ENCODE measurements at regions not wholly inside any gene's neighbourhood (a gene's known extent, or its start where the extent isn't known, plus 50 kb on each side); places are given as distances from the start of the nearest gene placed in this dataset.

GRCh38 chr4:127143460-127144195, 489.1 kb upstream of the INTU start:
- 57 to 58% methylated on average over 5 of the region's 5 CpGs for WGBS, 2 donors
- Histone ChIP-seq H3K27ac (peak overlapping the region in 1 of 4 donors; percentile 6), H3K36me3 (no peaks in the 10 kb centered on the region), H3K4me3 (no peak overlapping the region), H3K27me3 (no peaks in the 10 kb centered on the region), H3K4me1 (peaks cover 0 to 8% (median 0%) of the 10 kb centered on the region in 4 donors), H3K9me3 (no peaks in the 10 kb centered on the region)
- TF ChIP-seq CTCF (IDR thresholded peaks at IDR 0.05) (no peak), POLR2AphosphoS5 (IDR thresholded peaks at IDR 0.05) (no peak), EP300 (IDR thresholded peaks at IDR 0.05) (no peak), POLR2A (IDR thresholded peaks at IDR 0.05) (no peak)
- ATAC-seq (ENCODE audit: low FRiP score in 2 of 2), result peak in 1 of 2 donors; percentile 36
- DNase-seq, result no peak

GRCh38 chr4:127145006-127145540, 487.7 kb upstream of the INTU start:
- H3K27me3 ChIP-seq, result no peaks in the 10 kb centered on the region
- H3K36me3 ChIP-seq, result no peaks in the 10 kb centered on the region
- peaks cover 0 to 8% (median 0%) of the 10 kb centered on the region in 4 donors for H3K4me1 ChIP-seq
- DNase-seq (peak in 1 of 2 donors; percentile 28), ATAC-seq (ENCODE audit: low FRiP score in 2 of 2) (peak in 1 of 2 donors; percentile 20)
- H3K9me3 ChIP-seq, result no peaks in the 10 kb centered on the region
- 49 to 54% methylated on average over 5 of the region's 5 CpGs for WGBS, 2 donors
- H3K27ac ChIP-seq, result no peak overlapping the region
- H3K4me3 ChIP-seq, result no peak overlapping the region
- no peak for TF ChIP-seq POLR2A (IDR thresholded peaks at IDR 0.05)
- no peak for TF ChIP-seq POLR2AphosphoS5 (IDR thresholded peaks at IDR 0.05)
- no peak for TF ChIP-seq EP300 (IDR thresholded peaks at IDR 0.05)
- TF ChIP-seq CTCF (IDR thresholded peaks at IDR 0.05), result no peak

- Histone ChIP-seq H3K27me3 (no peaks in the 10 kb centered on the region), H3K36me3 (no peaks in the 10 kb centered on the region), H3K27ac (no peak overlapping the region), H3K9me3 (no peaks in the 10 kb centered on the region), H3K4me1 (peaks cover 0 to 8% (median 0%) of the 10 kb centered on the region in 4 donors), H3K4me3 (no peak overlapping the region)
- TF ChIP-seq CTCF (IDR thresholded peaks at IDR 0.05) (no peak), POLR2AphosphoS5 (IDR thresholded peaks at IDR 0.05) (no peak), POLR2A (IDR thresholded peaks at IDR 0.05) (no peak), EP300 (IDR thresholded peaks at IDR 0.05) (no peak)
- no peak for DNase-seq
- ATAC-seq (ENCODE audit: low FRiP score in 2 of 2), result no peak
Observed at GRCh38 chr4:127148165-127148564, 484.6 kb upstream of the INTU start.

GRCh38 chr4:127149086-127149485, 483.7 kb upstream of the INTU start:
- WGBS, 2 donors, result 93% methylated on average over 3 of the region's 3 CpGs
- ATAC-seq (ENCODE audit: low FRiP score in 2 of 2) (peak in 1 of 2 donors; percentile 8), DNase-seq (no peak)
- Histone ChIP-seq H3K9me3 (no peaks in the 10 kb centered on the region), H3K27ac (no peak overlapping the region), H3K4me1 (peaks cover 0 to 2% (median 0%) of the 10 kb centered on the region in 4 donors), H3K4me3 (no peak overlapping the region), H3K36me3 (no peaks in the 10 kb centered on the region), H3K27me3 (no peaks in the 10 kb centered on the region)
- TF ChIP-seq POLR2AphosphoS5 (IDR thresholded peaks at IDR 0.05) (no peak), POLR2A (IDR thresholded peaks at IDR 0.05) (no peak), CTCF (IDR thresholded peaks at IDR 0.05) (no peak), EP300 (IDR thresholded peaks at IDR 0.05) (no peak)

GRCh38 chr4:127151941-127152340, 480.8 kb upstream of the INTU start:
- Histone ChIP-seq H3K27ac (no peak overlapping the region), H3K4me3 (no peak overlapping the region), H3K4me1 (no peaks in the 10 kb centered on the region), H3K36me3 (no peaks in the 10 kb centered on the region), H3K9me3 (no peaks in the 10 kb centered on the region), H3K27me3 (no peaks in the 10 kb centered on the region)
- DNase-seq, result no peak
- ATAC-seq (ENCODE audit: low FRiP score in 2 of 2), result no peak
- TF ChIP-seq POLR2A (IDR thresholded peaks at IDR 0.05), result no peak
- no peak for TF ChIP-seq CTCF (IDR thresholded peaks at IDR 0.05)
- TF ChIP-seq POLR2AphosphoS5 (IDR thresholded peaks at IDR 0.05), result no peak
- TF ChIP-seq EP300 (IDR thresholded peaks at IDR 0.05), result no peak
